ENCODE measurements at regions not wholly inside any gene's neighbourhood (a gene's known extent, or its start where the extent isn't known, plus 50 kb on each side); places are given as distances from the start of the nearest gene placed in this dataset.
A peak's percentile ranks its signal among the peaks of the same experiment; 100 is the strongest.
"Not testable (repeated sequence)": the region's sequence is repeated elsewhere in the genome, so short reads cannot be mapped to it uniquely, and the experiment has no call there.

- no peak for DNase-seq
Measured at GRCh38 chr11:91100427-91100826, 877.6 kb upstream of the CHORDC1 start.

- DNase-seq = no peak
Measured at GRCh38 chr11:91097083-91097482, 874.2 kb upstream of the CHORDC1 start.

- no peak for DNase-seq
Measured at GRCh38 chr11:91093141-91093540, 870.3 kb upstream of the CHORDC1 start.

- DNase-seq = no peak
Measured at GRCh38 chr11:91091563-91091962, 868.7 kb upstream of the CHORDC1 start.

GRCh38 chr11:91086028-91086427 lies 863.2 kb upstream of the CHORDC1 start:
- DNase-seq = no peak

GRCh38 chr11:91082255-91082654 lies 859.4 kb upstream of the CHORDC1 start:
- DNase-seq = no peak

- DNase-seq = no peak
Measured at GRCh38 chr11:91081440-91082043, 858.7 kb upstream of the CHORDC1 start.

GRCh38 chr11:91078221-91078620 lies 855.4 kb upstream of the CHORDC1 start:
- DNase-seq = no peak

- DNase-seq = no peak
Measured at GRCh38 chr11:91075032-91075695, 852.3 kb upstream of the CHORDC1 start.

GRCh38 chr11:91067666-91068065 lies 844.8 kb upstream of the CHORDC1 start:
- DNase-seq = no peak

- no peak for DNase-seq
Measured at GRCh38 chr11:91066456-91067047, 843.7 kb upstream of the CHORDC1 start.

- DNase-seq = not testable (repeated sequence)
Measured at GRCh38 chr11:91063399-91063798, 840.5 kb upstream of the CHORDC1 start.

- no peak for DNase-seq
Measured at GRCh38 chr11:91047882-91048281, 825.0 kb upstream of the CHORDC1 start.

- no peak for DNase-seq
Measured at GRCh38 chr11:91046261-91046660, 823.4 kb upstream of the CHORDC1 start.

GRCh38 chr11:91041626-91042025 lies 818.8 kb upstream of the CHORDC1 start:
- no peak for DNase-seq

- DNase-seq = peak; percentile 37
Measured at GRCh38 chr11:91023731-91024130, 800.9 kb upstream of the CHORDC1 start.

GRCh38 chr11:91011503-91011902 lies 788.7 kb upstream of the CHORDC1 start:
- no peak for DNase-seq

GRCh38 chr11:91005458-91005857 lies 782.6 kb upstream of the CHORDC1 start:
- no peak for DNase-seq

- DNase-seq = no peak
Measured at GRCh38 chr11:90997241-90997640, 774.4 kb upstream of the CHORDC1 start.

- DNase-seq = not testable (repeated sequence)
Measured at GRCh38 chr11:90972159-90972558, 749.3 kb upstream of the CHORDC1 start.

GRCh38 chr11:90947930-90948329 lies 725.1 kb upstream of the CHORDC1 start:
- DNase-seq = no peak

- DNase-seq = no peak
Measured at GRCh38 chr11:90930252-90930651, 707.4 kb upstream of the CHORDC1 start.

GRCh38 chr11:90919332-90919731 lies 696.5 kb upstream of the CHORDC1 start:
- DNase-seq = no peak

- no peak for DNase-seq
Measured at GRCh38 chr11:90916706-90917105, 693.9 kb upstream of the CHORDC1 start.

All from NCI-H1694 treated with DMSO at 0.1 percent for 48 hours (cell line).